HCT116 (cell line): ENCODE measurements at regions not wholly inside any gene's neighbourhood (a gene's known extent, or its start where the extent isn't known, plus 50 kb on each side); places are given as distances from the start of the nearest gene placed in this dataset.

Source experiments
- ATAC-seq: fragments of 200-7000 bp; cut with Tn5 transposase; 2 replicates; pipeline ENCODE4 v1.9.1; 2020; ENCODE audit warnings: mild to moderate bottlenecking, moderate library complexity
- BruUV-seq: library from RNA; stranded (reverse); fragments of 400-500 nt; replicated peaks from 2 replicates; lab custom pipeline; 2021; lab: Mats Ljungman, UMichigan
- CTCF ChIA-PET: fragments of 300-600 bp; sonication (Branson Sonifier 250); formaldehyde crosslinking; loops from one replicate; lab custom pipeline; 2021; ENCODE audit warnings: antibody characterized with exemption; lab: Charles Lee
- POLR2A ChIA-PET: fragments of 300-600, 350-600 bp; sonication (Branson Sonifier 250); formaldehyde crosslinking; loops from one replicate; lab custom pipeline; 2021; ENCODE audit warnings: antibody characterized with exemption; lab: Charles Lee
- RAD21 ChIA-PET, 2 experiments: fragments of 300-600 bp; sonication (Branson Sonifier 250); formaldehyde crosslinking; loops; one replicate each; lab custom pipeline; 2023; ENCODE audit warnings: low total read pairs in 2 of 2; ENCODE audit not compliant: uncharacterized antibody in 2 of 2, unreplicated experiment in 2 of 2, low non-redundant PET in 1 of 2; lab: Charles Lee
- DNase-seq: peaks from one replicate; pipeline ENCODE4 v3.0.0-alpha.2; 2010; ENCODE audit warnings: low read depth, low spot score
- H2AFZ ChIP-seq: fragments of 200-600 bp; shearing (Covaris generic), sonication (generic); 2 replicates; pipeline ENCODE4 v1.6.1; 2017; ENCODE audit warnings: low read depth, mixed run types, mixed read lengths, antibody characterized with exemption, low read length; ENCODE audit not compliant: poor library complexity, severe bottlenecking
- H3K27ac ChIP-seq: 2 replicates; pipeline ENCODE4 v1.5.1; 2012; ENCODE audit warnings: low read depth, low read length
- H3K27me3 ChIP-seq: fragments of 200-600 bp; sonication (generic); 2 replicates; pipeline ENCODE4 v1.6.1; 2016; ENCODE audit warnings: mixed run types, low read length, mixed read lengths; ENCODE audit not compliant: insufficient read depth
- H3K36me3 ChIP-seq, 2 experiments: fragments of 200-500 bp in 1 of 2; fragments of 200-600 bp in 1 of 2; sonication (Bioruptor generic) in 1 of 2; sonication (generic) in 1 of 2; 2 replicates each; pipeline versions ENCODE4 v1.5.1 to v1.6.1; 2014 to 2016; ENCODE audit warnings: low read length in 2 of 2, inconsistent platforms in 1 of 2, mixed read lengths in 1 of 2, mixed run types in 1 of 2; ENCODE audit not compliant: insufficient read depth in 2 of 2, control insufficient read depth in 1 of 2
- H3K4me1 ChIP-seq, 2 experiments: fragments of 200-600 bp in 1 of 2; sonication (generic) in 1 of 2; 2 replicates each; pipeline versions ENCODE4 v1.5.1 to v1.6.1; 2012 to 2017; ENCODE audit warnings: low read length in 2 of 2, inconsistent platforms in 1 of 2, mild to moderate bottlenecking in 1 of 2, mixed read lengths in 1 of 2, mixed run types in 1 of 2, moderate library complexity in 1 of 2; ENCODE audit not compliant: insufficient read depth in 2 of 2, control insufficient read depth in 1 of 2
- H3K4me2 ChIP-seq: fragments of 200-600 bp; sonication (generic); 2 replicates; pipeline ENCODE4 v1.6.1; 2017; ENCODE audit warnings: mixed run types, low read length, mixed read lengths
- H3K4me3 ChIP-seq, 2 experiments: fragments of 200-600 bp in 1 of 2; sonication (generic) in 1 of 2; replicated peaks in 1 of 2; 2 replicates each; pipeline ENCODE4 v1.5.1; 2011 to 2016; ENCODE audit warnings: low read length in 2 of 2, control low read depth in 1 of 2, low read depth in 1 of 2, mild to moderate bottlenecking in 1 of 2, mixed read lengths in 1 of 2, mixed run types in 1 of 2
- H3K79me2 ChIP-seq: fragments of 200-600 bp; sonication (generic); 2 replicates; pipeline ENCODE4 v1.6.1; 2017; ENCODE audit warnings: mild to moderate bottlenecking, mixed run types, low read length, moderate library complexity, mixed read lengths; ENCODE audit not compliant: insufficient read depth
- H3K9ac ChIP-seq: fragments of 200-600 bp; sonication (generic); 2 replicates; pipeline ENCODE4 v1.6.1; 2016; ENCODE audit warnings: low read length, mixed read lengths
- H3K9me2 ChIP-seq: fragments of 200-600 bp; sonication (generic), shearing (Covaris generic); 2 replicates; pipeline ENCODE4 v1.6.1; 2017; ENCODE audit warnings: mixed run types, mild to moderate bottlenecking, moderate library complexity; ENCODE audit not compliant: insufficient read depth
- H3K9me3 ChIP-seq, 2 experiments: fragments of 200-500 bp in 1 of 2; fragments of 200-600 bp in 1 of 2; sonication (Bioruptor generic) in 1 of 2; sonication (generic) in 1 of 2; 2 replicates each; pipeline ENCODE4 v1.6.1; 2014 to 2017; ENCODE audit warnings: low read length in 2 of 2, mixed read lengths in 2 of 2, inconsistent platforms in 1 of 2, low read depth in 1 of 2, mild to moderate bottlenecking in 1 of 2, mixed run types in 1 of 2, moderate library complexity in 1 of 2; ENCODE audit not compliant: control insufficient read depth in 1 of 2, insufficient read depth in 1 of 2
- H4K20me1 ChIP-seq: fragments of 200-600 bp; sonication (generic), shearing (Covaris generic); 2 replicates; pipeline ENCODE4 v1.6.1; 2017; ENCODE audit warnings: mixed run types, mild to moderate bottlenecking, moderate library complexity; ENCODE audit not compliant: insufficient read depth
- CEBPB ChIP-seq: IDR thresholded peaks from 2 replicates; pipeline ENCODE4 v1.6.1; 2012; ENCODE audit warnings: low read depth
- CTCF ChIP-seq, 3 experiments: fragments of 200-600 bp in 1 of 3; sonication (generic) in 1 of 3; IDR thresholded peaks in 2 of 3; conservative IDR thresholded peaks in 1 of 3; 2 replicates each; pipeline ENCODE4 v1.5.1; 2012 to 2017; ENCODE audit warnings: low read depth in 2 of 3, low read length in 2 of 3, antibody characterized with exemption in 1 of 3, borderline replicate concordance in 1 of 3, control low read depth in 1 of 3, mild to moderate bottlenecking in 1 of 3, mixed read lengths in 1 of 3, mixed run types in 1 of 3, moderate library complexity in 1 of 3; ENCODE audit not compliant: insufficient read depth in 1 of 3
- EGR1 ChIP-seq: IDR thresholded peaks from 2 replicates; pipeline ENCODE4 v1.6.1; 2012; ENCODE audit warnings: low read depth
- EZH2 ChIP-seq: fragments of 200-600 bp; sonication (generic); IDR thresholded peaks from 2 replicates; pipeline ENCODE4 v1.6.1; 2017; ENCODE audit warnings: antibody characterized with exemption, mixed run types
- EZH2phosphoT487 ChIP-seq: fragments of 200-600 bp; IDR thresholded peaks from 2 replicates; pipeline ENCODE4 v1.6.1; 2018; ENCODE audit warnings: antibody characterized with exemption, borderline replicate concordance
- FOSL1 ChIP-seq: IDR thresholded peaks from 2 replicates; pipeline ENCODE4 v1.6.1; 2012; ENCODE audit warnings: low read depth
- POLR2A ChIP-seq: IDR thresholded peaks from 2 replicates; pipeline ENCODE4 v1.7.0; 2011; ENCODE audit warnings: borderline replicate concordance; ENCODE audit not compliant: insufficient read depth, insufficient read length; ENCODE audit errors: extremely low read depth
- POLR2AphosphoS5 ChIP-seq: IDR thresholded peaks from 2 replicates; pipeline ENCODE4 v1.6.1; 2011; ENCODE audit warnings: mild to moderate bottlenecking, low read depth, low read length, moderate library complexity
- REST ChIP-seq: IDR thresholded peaks from 2 replicates; pipeline ENCODE4 v1.6.1; 2012; ENCODE audit warnings: low read depth
- SIN3A ChIP-seq: IDR thresholded peaks from 2 replicates; pipeline ENCODE4 v1.6.1; 2012; ENCODE audit warnings: low read depth
- SP1 ChIP-seq: IDR thresholded peaks from 2 replicates; pipeline ENCODE4 v1.6.1; 2012; ENCODE audit warnings: low read depth
- TCF7L2 ChIP-seq: IDR thresholded peaks from 2 replicates; pipeline ENCODE4 v1.7.0; 2011; ENCODE audit warnings: borderline replicate concordance, inconsistent platforms; ENCODE audit not compliant: insufficient read depth, insufficient read length; ENCODE audit errors: extremely low read depth
- ZBTB33 ChIP-seq: IDR thresholded peaks from 2 replicates; pipeline ENCODE4 v1.6.1; 2011; ENCODE audit warnings: mild to moderate bottlenecking, low read length, moderate library complexity; ENCODE audit not compliant: insufficient replicate concordance; ENCODE audit errors: extremely low read depth
- ZNF274 ChIP-seq: fragments of 200-500 bp; sonication (Bioruptor generic); IDR thresholded peaks from 2 replicates; pipeline ENCODE4 v1.6.1; 2014; ENCODE audit warnings: mild to moderate bottlenecking, low read depth, low read length, inconsistent platforms
- intact Hi-C: fragments of 100-400 bp; cut with micrococcal nuclease; formaldehyde crosslinking; loops from 2 replicates; pipeline ENCODE4 v1.10.0; 2022

- Histone ChIP-seq H3K9me3 (no peaks in the 10 kb centered on the region), H3K27me3 (no peaks in the 10 kb centered on the region), H3K9me2 (no peaks in the 10 kb centered on the region), H3K4me2 (no peak overlapping the region), H3K36me3 (no peaks in the 10 kb centered on the region), H3K4me3 (no peak overlapping the region), H4K20me1 (no peaks in the 10 kb centered on the region), H3K27ac (no peak overlapping the region), H3K9ac (no peak overlapping the region), H2AFZ (no peak overlapping the region), H3K4me1 (no peaks in the 10 kb centered on the region), H3K79me2 (no peaks in the 10 kb centered on the region)
- BruUV-seq = no TSS peak
- DNase-seq = no peak
- TF ChIP-seq TCF7L2 (no peak), CEBPB (no peak), EZH2phosphoT487 (no peak), SP1 (no peak), FOSL1 (no peak)
- CTCF ChIA-PET = no interaction called here
- ATAC-seq = no peak
- RAD21 ChIA-PET = no interaction called here
- POLR2A ChIA-PET = no interaction called here
- intact Hi-C loops = no loop called here
Measured at GRCh38 chr10:65040796-65041195, 1519.6 kb downstream of the REEP3 start.

- H2AFZ ChIP-seq = no peak overlapping the region
- intact Hi-C loops = no loop called here
- H3K4me2 ChIP-seq = no peak overlapping the region
- no peak for ATAC-seq
- H3K9me3 ChIP-seq = no peaks in the 10 kb centered on the region
- H3K9me2 ChIP-seq = no peaks in the 10 kb centered on the region
- RAD21 ChIA-PET = no interaction called here
- CTCF ChIA-PET = no interaction called here
- no peaks in the 10 kb centered on the region for H3K27me3 ChIP-seq
- no peak overlapping the region for H3K27ac ChIP-seq
- no peak for DNase-seq
- H3K79me2 ChIP-seq = no peaks in the 10 kb centered on the region
- no peak overlapping the region for H3K4me3 ChIP-seq
- no peaks in the 10 kb centered on the region for H3K36me3 ChIP-seq
- H3K4me1 ChIP-seq = no peaks in the 10 kb centered on the region
- POLR2A ChIA-PET = no interaction called here
- no TSS peak for BruUV-seq
- no peak overlapping the region for H3K9ac ChIP-seq
- no peaks in the 10 kb centered on the region for H4K20me1 ChIP-seq
- TF ChIP-seq REST (no peak), CEBPB (no peak), EGR1 (no peak), SIN3A (no peak), EZH2 (no peak), CTCF (IDR thresholded peaks at IDR 0.05 in 2 of 3, conservative IDR thresholded peaks at IDR 0.05 in 1 of 3; ENCODE audit: borderline replicate concordance in 1 of 3, insufficient read depth in 1 of 3, low read depth in 2 of 3, low read length in 2 of 3) (no peak), ZNF274 (no peak), POLR2A (no peak), ZBTB33 (no peak), EZH2phosphoT487 (no peak), POLR2AphosphoS5 (no peak)
Measured at GRCh38 chr10:65041307-65041706, 1520.1 kb downstream of the REEP3 start.
